Left colon (tissue), 2 donors: ENCODE measurements at regions not wholly inside any gene's neighbourhood (a gene's known extent, or its start where the extent isn't known, plus 50 kb on each side); places are given as distances from the start of the nearest gene placed in this dataset.

Experiments used
- ATAC-seq: fragments of 200-7000 bp; cut with Tn5 transposase; one replicate; pipeline ENCODE4 v1.9.1; 2020; ENCODE audit warnings: mild to moderate bottlenecking, moderate library complexity
- DNase-seq, 2 donors: peaks; one replicate each; pipeline ENCODE4 v3.0.0-alpha.2; 2020
- intact Hi-C, 2 donors: fragments of 100-400 bp; cut with DNase I in 1 of 2; cut with micrococcal nuclease in 1 of 2; formaldehyde crosslinking; loops; one replicate each; pipeline versions ENCODE4 v1.11.2 to v1.14.0; 2022; cut with DNase I, micrococcal nuclease
- donor health status: DM: no; HTN: no; CAD: no.
- donor health status: DM: yes; HTN: yes; CAD: no.

DNA sequence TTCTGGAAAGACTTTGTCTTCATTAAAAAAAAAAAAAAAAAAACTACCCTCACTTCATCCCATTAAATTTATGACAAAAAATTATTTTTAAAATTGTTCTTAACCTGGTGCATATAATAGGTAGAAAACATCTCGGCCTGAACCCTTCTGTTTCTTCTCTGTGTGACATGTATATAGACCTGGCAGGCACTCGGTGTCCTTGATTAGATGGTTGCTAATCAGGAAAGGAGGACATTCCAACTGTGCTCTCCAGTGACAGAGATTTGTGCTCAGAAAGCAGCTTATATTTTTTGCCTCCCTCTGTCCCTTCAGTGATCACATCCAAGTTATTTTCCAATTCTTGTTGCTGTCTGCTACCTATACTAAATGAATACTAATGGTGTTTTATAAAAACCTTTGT lies 355.6 kb downstream of the CBLL2 start:
- DNase-seq = no peak
- intact Hi-C loops = no loop called here

GRCh38 chrX:22629105-22629725 lies 356.5 kb downstream of the CBLL2 start:
- intact Hi-C loops = no loop called here
- no peak for ATAC-seq
- no peak for DNase-seq

More for the DNA sequence above, 355.6 kb downstream of the CBLL2 start:
- no peak for ATAC-seq

- no peak for DNase-seq
- no peak for ATAC-seq
- intact Hi-C loops = no loop called here
These were observed 361.4 kb downstream of the CBLL2 start for GRCh38 chrX:22634083-22634482.

DNA sequence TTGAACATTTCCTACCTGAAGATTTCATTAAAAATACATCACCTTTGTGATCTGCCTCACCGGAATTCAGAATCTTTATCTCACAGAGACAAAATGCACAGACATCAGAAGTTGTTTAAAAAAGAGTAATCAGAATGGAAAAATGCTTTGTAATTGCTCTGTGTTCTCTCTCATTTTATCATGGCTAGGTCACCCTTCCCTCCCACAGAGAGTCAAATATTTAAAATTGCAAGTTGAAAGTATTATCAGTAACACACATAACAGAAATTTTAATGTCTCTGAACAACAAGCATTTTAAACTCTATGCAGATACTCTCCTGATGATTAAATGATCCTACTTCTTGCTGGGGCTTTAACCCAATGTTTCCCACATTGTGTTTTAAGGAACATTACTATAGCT lies 362.0 kb downstream of the CBLL2 start:
- ATAC-seq (no peak), DNase-seq (no peak)
- intact Hi-C loops = no loop called here

DNA sequence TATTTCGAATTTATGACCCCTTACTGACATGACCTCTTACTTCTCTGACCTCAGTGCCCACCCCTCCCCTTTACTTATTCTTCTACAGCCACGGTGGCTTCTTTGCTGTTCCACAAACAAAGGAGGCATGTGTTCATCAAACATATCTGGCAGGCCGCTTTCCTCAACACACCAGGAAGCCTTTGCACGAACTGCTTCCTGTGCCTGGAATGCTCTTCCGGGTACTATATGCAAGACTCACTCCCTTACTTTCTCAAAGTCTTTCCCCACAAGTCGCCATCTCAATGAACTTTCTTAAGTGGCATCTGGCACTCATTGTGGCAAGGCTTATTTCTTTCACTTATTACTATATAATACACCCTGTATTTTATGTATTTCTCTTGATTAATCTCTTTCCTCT lies 351.5 kb upstream of the DDX53 start:
- intact Hi-C loops = loop anchor here in 1 of 2 donors (10.0 kb wide), 1 partner anchor 193 kb away; no protein-coding TSS in a partner anchor
- DNase-seq (no peak), ATAC-seq (no peak)

DNA sequence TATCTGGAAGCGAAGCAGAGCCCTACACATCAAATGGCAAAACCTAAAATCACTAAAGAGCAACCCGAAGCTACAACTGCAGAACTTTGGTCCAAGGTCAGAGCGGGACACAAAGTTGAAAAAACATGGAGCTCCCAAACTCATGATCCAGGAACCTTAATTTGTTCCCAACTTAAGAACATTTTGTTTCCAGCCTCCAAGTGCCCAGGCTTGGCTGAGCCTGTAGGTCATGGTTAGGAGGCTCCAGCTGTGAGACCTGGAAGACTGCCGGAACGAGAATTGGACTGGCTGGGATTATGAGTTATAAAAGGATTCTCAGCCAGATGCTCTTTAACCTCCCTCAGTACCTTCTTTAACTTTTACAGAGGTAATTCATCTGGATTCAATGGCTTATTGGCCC lies 349.1 kb upstream of the DDX53 start:
- ATAC-seq (no peak), DNase-seq (no peak)
- intact Hi-C loops = no loop called here

GRCh38 chrX:22652596-22652995 lies 347.2 kb upstream of the DDX53 start:
- ATAC-seq = peak; percentile 93
- intact Hi-C loops = no loop called here
- DNase-seq = peak; percentile 5 to 26

DNA sequence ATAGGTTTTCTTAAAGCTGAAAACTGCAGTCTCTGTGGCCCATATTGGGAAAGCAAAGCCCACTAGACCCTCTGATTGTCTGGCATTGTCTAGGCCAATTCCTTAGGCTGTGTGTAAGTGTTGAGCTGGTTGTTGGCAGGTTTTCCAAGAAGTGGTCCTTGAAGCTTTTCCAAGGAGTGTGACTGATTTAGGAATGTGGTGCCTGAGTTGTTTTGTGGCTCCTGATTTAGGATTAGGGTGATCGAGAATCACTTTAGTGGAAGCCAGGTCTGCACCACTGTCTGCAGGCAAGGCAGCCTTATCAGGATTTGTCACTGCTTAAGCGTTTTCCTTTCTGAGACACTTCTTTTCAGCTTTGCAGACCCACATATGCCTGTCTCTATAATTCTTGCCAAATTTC lies 339.0 kb upstream of the DDX53 start:
- ATAC-seq (no peak), DNase-seq (no peak)
- intact Hi-C loops = no loop called here

GRCh38 chrX:22662776-22663175 lies 337.0 kb upstream of the DDX53 start:
- no peak for DNase-seq
- intact Hi-C loops = no loop called here
- ATAC-seq = no peak

- no peak for ATAC-seq
- intact Hi-C loops = no loop called here
- no peak for DNase-seq
These were observed 334.9 kb upstream of the DDX53 start for GRCh38 chrX:22664826-22665225.

DNA sequence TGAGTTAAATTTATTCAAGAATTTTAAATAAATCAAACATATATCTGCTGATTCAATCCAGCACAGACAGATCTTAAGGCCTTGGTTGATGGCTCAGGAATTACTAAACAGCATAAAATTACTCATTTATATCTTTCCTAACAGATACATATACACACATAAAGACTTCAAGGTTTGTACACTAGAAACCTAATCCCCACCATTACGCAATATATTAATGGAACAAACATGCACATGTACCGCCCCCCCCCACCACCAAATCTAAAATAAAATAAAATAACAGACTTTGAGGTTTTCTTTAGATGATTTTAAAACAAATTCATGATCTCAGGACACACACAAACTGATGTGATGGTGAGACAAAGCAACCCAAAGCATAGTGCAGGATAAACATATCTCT lies 333.9 kb upstream of the DDX53 start:
- ATAC-seq = no peak
- intact Hi-C loops = no loop called here
- DNase-seq = no peak

GRCh38 chrX:22666441-22666840 lies 333.3 kb upstream of the DDX53 start:
- no peak for ATAC-seq
- peak in 1 of 2 donors; percentile 9 for DNase-seq
- intact Hi-C loops = no loop called here

DNA sequence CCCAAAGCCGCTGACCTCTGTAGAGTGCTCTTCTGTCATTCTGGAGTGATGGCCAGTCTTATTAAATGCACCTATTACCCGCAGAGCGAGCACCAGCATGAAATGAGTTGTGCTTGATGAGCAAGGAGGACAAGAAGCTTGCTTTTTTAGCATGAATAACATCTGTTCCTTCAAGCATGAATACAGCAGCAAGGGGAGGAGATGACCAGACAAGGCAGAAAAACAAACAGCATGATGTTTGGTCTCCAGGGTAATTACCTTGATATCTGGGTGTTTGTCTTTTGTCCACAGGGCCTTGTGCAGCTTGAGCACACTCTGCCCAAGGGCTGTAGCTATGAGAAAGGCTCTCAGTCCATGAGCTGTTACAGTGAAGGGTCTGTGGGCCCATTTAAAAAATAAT lies 324.8 kb upstream of the DDX53 start:
- intact Hi-C loops = no loop called here
- no peak for DNase-seq
- no peak for ATAC-seq

DNA sequence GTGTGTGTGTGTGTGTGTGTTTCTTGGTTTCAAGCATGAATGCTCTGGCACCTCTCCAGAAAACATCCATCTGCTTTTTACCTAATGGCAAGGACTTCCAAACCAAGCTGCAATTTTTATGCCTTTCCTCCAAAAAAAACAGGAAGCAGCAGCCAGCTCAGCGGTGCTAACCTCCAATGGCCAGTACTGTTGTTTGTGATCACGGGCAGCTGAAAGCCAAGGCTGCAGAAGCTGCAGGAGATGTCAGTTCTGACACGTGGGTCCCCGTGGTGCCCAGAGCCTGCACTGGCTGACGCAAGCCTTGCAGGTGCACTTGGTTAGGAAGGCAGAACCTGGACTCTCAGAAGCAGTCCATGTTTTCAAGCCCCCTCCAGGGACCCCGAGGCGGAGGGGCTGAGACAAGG lies 313.6 kb upstream of the DDX53 start:
- intact Hi-C loops = no loop called here
- DNase-seq (no peak), ATAC-seq (no peak)

- intact Hi-C loops = no loop called here
- DNase-seq (no peak), ATAC-seq (no peak)
These were observed 310.5 kb upstream of the DDX53 start for GRCh38 chrX:22689290-22689689.

GRCh38 chrX:22690116-22690515 lies 309.6 kb upstream of the DDX53 start:
- no peak for ATAC-seq

DNA sequence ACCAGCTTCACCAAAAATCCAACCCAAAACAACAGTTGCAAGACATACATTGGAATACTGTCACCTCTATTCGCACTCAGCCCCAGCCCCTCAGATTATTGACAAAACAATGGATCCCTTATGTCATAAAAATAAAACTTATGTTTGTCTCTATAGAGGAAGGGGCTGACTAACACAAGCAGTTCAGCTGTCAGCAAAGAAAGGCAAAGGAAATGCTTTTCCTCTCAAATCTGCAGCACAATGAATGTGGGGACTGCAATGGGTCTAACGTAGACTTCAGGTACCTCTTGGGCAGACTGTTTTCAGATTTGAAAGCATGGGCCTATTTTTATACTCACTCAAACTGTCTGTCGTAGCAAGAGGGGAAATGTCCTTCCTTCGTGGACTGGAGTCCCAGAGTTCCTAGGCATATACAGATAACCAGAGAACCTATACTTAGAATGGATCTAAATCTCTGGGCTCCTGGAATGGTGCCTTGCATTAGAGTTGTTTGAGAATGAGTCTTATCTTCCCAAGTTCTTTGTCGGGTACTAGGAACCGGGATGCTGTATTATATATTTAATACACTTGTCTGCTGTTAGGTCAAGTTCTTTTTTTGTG lies 307.7 kb upstream of the DDX53 start:
- ATAC-seq (no peak), DNase-seq (no peak)
- intact Hi-C loops = no loop called here

More at GRCh38 chrX:22690116-22690515, 309.6 kb upstream of the DDX53 start:
- intact Hi-C loops = no loop called here
- DNase-seq = no peak

GRCh38 chrX:22698151-22698550 lies 301.6 kb upstream of the DDX53 start:
- intact Hi-C loops = no loop called here
- ATAC-seq (no peak), DNase-seq (no peak)

- DNase-seq (no peak), ATAC-seq (no peak)
- intact Hi-C loops = no loop called here
These were observed 300.1 kb upstream of the DDX53 start for GRCh38 chrX:22699581-22700091.

- DNase-seq = no peak
- intact Hi-C loops = no loop called here
- no peak for ATAC-seq
These were observed 286.8 kb upstream of the DDX53 start for GRCh38 chrX:22712942-22713341.

DNA sequence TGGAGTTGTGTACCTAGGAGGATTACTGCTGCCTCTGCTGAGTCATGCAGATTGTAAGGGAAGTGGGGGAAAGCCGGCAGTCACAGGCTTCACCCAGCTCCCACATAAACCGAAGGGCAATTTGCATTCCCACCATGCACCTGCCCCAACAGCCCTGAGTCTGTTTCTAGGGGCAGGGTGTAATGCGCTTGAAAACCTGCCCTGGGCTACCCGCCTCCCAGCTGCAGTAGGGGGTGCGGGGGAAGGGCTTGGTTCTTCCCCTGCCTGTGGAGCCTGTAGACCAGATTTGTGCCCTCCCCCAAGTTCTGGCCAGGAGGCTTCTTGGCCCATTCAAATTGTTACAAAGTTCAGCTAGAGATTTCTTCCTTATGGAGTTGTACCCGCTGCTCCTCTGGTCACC lies 269.2 kb upstream of the DDX53 start:
- intact Hi-C loops = no loop called here
- DNase-seq (no peak), ATAC-seq (no peak)
